B cell (primary cell): ENCODE measurements at regions not wholly inside any gene's neighbourhood (a gene's known extent, or its start where the extent isn't known, plus 50 kb on each side); places are given as distances from the start of the nearest gene placed in this dataset.

Source experiments
- EZH2 ChIP-seq: IDR thresholded peaks from 2 replicates; pipeline ENCODE4 v1.6.1; 2012; ENCODE audit warnings: borderline replicate concordance, low read depth, mild to moderate bottlenecking, moderate library complexity, low read length; ENCODE audit not compliant: insufficient read depth, poor library complexity, severe bottlenecking
- TF ChIP-seq, protein P1 (sequence below): fragments of 200-600 bp; IDR thresholded peaks from one replicate; pipeline ENCODE4 v1.8.0; 2022; ENCODE audit warnings: antibody characterized with exemption, mild to moderate bottlenecking

DNA sequence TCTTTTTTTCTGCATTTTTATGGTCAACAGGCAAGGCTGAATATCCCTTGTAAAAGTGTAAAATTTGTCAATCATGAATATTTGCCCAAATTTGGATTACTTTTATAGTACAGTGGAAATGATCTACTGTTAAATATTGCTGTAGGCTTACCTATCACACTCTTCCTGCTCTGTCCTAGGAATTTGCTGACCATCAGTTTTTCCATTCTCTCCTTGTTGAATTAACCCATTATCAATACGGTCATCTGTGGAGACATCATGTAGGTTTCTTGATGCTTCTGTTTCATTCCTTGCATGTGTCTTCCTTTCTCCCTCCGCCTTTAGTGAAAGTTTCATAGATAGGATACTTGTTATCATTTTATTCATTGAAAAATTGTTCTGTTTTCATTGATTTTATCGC, 139.6 kb upstream of the TUBA3C start:
- TF ChIP-seq, protein P1, sequence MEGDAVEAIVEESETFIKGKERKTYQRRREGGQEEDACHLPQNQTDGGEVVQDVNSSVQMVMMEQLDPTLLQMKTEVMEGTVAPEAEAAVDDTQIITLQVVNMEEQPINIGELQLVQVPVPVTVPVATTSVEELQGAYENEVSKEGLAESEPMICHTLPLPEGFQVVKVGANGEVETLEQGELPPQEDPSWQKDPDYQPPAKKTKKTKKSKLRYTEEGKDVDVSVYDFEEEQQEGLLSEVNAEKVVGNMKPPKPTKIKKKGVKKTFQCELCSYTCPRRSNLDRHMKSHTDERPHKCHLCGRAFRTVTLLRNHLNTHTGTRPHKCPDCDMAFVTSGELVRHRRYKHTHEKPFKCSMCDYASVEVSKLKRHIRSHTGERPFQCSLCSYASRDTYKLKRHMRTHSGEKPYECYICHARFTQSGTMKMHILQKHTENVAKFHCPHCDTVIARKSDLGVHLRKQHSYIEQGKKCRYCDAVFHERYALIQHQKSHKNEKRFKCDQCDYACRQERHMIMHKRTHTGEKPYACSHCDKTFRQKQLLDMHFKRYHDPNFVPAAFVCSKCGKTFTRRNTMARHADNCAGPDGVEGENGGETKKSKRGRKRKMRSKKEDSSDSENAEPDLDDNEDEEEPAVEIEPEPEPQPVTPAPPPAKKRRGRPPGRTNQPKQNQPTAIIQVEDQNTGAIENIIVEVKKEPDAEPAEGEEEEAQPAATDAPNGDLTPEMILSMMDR: no peak
- TF ChIP-seq EZH2: no peak
